ENCODE measurements at regions not wholly inside any gene's neighbourhood (a gene's known extent, or its start where the extent isn't known, plus 50 kb on each side); places are given as distances from the start of the nearest gene placed in this dataset.

- TF ChIP-seq CTCF (IDR thresholded peaks at IDR 0.05) (no peak), POLR2A (IDR thresholded peaks at IDR 0.05) (no peak)
Measured at GRCh38 chr7:79822620-79823240, 311.9 kb upstream of the GNAI1 start.
